Activated T-helper 1 cell treated with anti-CD3 and anti-CD28 coated beads, Interleukin-12 subunit alpha, Interleukin-12 subunit beta, Interleukin-2, Interleukin-4 antibody, amounts not matched to agents 30 ng/mL and 10 ng/mL and 1 ng/mL, durations not matched to agents 14 hours and 24 hours and 36 hours (primary cell): ENCODE measurements at regions not wholly inside any gene's neighbourhood (a gene's known extent, or its start where the extent isn't known, plus 50 kb on each side); places are given as distances from the start of the nearest gene placed in this dataset.
"Not testable (repeated sequence)": the region's sequence is repeated elsewhere in the genome, so short reads cannot be mapped to it uniquely, and the experiment has no call there.

Source experiments
- DNase-seq: peaks from one replicate; pipeline ENCODE4 v3.0.0; 2021; ENCODE audit warnings: low spot score
- H3K27ac Mint-ChIP-seq: one replicate; pipeline ENCODE4 v1.8.0; 2021; ENCODE audit warnings: mild to moderate bottlenecking, mixed read lengths
- H3K27me3 Mint-ChIP-seq: one replicate; pipeline ENCODE4 v1.8.0; 2022; ENCODE audit warnings: mild to moderate bottlenecking, moderate library complexity, mixed read lengths; ENCODE audit not compliant: insufficient read depth
- H3K36me3 Mint-ChIP-seq: one replicate; pipeline ENCODE4 v1.8.0; 2021; ENCODE audit warnings: low read depth, mixed read lengths
- H3K4me1 Mint-ChIP-seq: one replicate; pipeline ENCODE4 v1.8.0; 2021; ENCODE audit warnings: low read depth, mixed read lengths
- H3K4me3 Mint-ChIP-seq: one replicate; pipeline ENCODE4 v1.8.0; 2021; ENCODE audit warnings: mild to moderate bottlenecking, moderate library complexity, mixed read lengths
- H3K9me3 Mint-ChIP-seq: one replicate; pipeline ENCODE4 v1.8.0; 2021; ENCODE audit warnings: mixed read lengths
- intact Hi-C: fragments of 100-400 bp; cut with micrococcal nuclease; formaldehyde crosslinking; loops from one replicate; pipeline ENCODE4 v1.15.1; 2024

DNA sequence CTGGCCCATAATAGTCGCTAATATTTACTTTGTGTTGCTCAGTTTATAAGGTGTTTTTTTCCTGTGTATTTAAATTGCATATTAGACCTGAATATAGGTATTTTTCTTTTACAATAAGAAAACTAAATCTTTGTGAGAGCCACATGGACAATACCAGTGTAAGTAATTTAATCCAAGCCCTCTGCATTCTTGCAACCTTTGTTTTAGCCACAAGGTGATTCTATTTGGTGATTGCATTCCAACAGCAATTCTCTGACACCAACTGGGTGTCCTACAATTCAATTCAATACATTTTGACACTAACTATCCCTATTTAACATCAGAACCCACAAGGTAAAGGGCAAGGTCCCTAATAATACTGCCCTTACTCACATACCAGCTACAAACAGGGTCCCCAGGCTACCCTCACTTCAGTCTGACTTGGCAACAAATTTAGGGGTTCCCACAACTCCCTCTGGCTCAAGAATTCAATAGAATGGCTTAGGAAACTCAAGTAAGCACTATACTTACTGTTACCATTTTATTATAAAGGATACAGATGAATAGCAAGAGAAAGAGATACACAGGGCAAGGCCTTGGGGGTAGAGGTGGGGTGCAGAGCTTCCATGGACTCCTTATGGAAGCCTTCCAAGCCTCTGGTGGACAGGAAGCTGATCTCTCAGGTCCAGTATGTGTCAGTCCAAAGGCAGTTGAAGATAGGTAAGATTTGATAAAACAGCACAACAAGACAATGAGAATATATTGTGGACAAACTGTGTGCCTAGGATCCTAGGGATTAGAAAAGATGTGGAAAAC lies 169.3 kb downstream of the CD83 start:
- DNase-seq = no peak
- Mint-ChIP-seq H3K4me3 (no peak overlapping the region), H3K27me3 (peaks cover 2% of the 10 kb centered on the region), H3K9me3 (no peaks in the 10 kb centered on the region), H3K4me1 (peaks cover 10% of the 10 kb centered on the region), H3K36me3 (no peaks in the 10 kb centered on the region), H3K27ac (no peak overlapping the region)
- intact Hi-C loops = no loop called here

GRCh38 chr6:14287707-14288106 lies 170.1 kb downstream of the CD83 start:
- no peaks in the 10 kb centered on the region for H3K9me3 Mint-ChIP-seq
- no peak overlapping the region for H3K4me3 Mint-ChIP-seq
- H3K36me3 Mint-ChIP-seq = no peaks in the 10 kb centered on the region
- no peak for DNase-seq
- peaks cover 10% of the 10 kb centered on the region for H3K4me1 Mint-ChIP-seq
- H3K27me3 Mint-ChIP-seq = peaks cover 2% of the 10 kb centered on the region
- H3K27ac Mint-ChIP-seq = no peak overlapping the region
- intact Hi-C loops = no loop called here

- Mint-ChIP-seq H3K27ac (no peak overlapping the region), H3K36me3 (no peaks in the 10 kb centered on the region), H3K4me1 (peaks cover 10% of the 10 kb centered on the region), H3K27me3 (peaks cover 6% of the 10 kb centered on the region), H3K4me3 (no peak overlapping the region), H3K9me3 (no peaks in the 10 kb centered on the region)
- DNase-seq = no peak
- intact Hi-C loops = no loop called here
Observed at GRCh38 chr6:14288910-14289309, 171.3 kb downstream of the CD83 start.

DNA sequence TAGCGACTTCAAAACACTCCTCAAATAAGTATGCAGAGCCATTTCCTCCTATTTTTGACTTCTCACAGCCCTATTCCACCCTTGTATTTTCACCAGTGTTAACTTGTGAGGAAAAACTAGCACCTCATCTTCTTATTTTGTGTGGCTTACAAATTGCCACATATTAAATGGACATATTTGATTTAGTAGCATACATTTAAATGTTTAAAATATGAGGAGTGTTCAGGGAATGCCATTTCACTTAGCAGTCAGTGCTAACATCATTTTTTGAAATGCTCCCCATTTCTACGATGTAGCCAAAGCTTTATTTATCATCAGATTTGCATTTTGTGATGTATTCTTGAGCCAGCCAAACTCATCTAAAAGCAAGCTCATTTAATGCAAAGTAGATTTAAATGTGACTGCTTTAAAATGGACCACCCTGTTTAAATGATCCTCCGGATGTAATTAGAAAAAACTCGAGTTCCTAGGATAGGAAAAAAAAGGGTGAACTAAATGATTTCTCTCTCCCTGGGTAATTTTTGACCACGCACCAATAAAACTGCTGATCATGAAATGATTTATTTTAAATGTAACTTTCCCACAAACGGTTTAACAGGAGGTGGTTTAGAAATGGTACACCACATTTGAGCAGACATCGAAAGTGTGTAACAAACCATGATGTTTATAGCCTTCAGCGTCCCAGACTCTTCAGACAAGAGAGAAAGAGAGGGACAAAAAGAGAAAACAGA lies 172.6 kb downstream of the CD83 start:
- Mint-ChIP-seq H3K27ac (no peak overlapping the region), H3K9me3 (no peaks in the 10 kb centered on the region), H3K36me3 (no peaks in the 10 kb centered on the region), H3K27me3 (peaks cover 7% of the 10 kb centered on the region), H3K4me1 (peaks cover 10% of the 10 kb centered on the region), H3K4me3 (no peak overlapping the region)
- no peak for DNase-seq
- intact Hi-C loops = no loop called here

DNA sequence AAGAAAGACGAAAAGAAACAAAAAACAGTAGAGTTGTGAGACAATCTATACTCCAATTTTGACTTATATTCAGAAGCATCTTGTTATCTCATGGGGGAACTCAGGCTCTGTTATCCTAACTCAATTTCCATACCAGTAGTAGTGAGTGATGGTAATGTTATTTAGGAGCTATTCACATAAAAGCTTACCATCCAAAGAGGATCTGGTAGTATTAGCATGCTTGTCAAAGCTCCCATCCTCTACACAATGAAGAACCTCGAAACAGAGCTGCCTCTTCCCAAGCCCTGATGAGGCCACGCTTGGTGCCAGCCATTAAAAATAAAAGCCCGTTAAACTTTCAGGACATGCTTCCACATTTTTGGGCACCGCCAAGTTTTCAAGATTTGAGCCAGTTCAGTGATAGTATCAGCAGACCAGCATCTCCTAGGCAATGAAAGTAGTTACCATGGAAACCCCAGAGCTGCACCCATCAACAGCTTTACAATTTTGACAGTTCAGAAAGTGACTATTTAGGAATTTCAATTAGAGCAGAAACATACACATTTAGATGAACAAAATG lies 173.3 kb downstream of the CD83 start:
- DNase-seq = no peak
- Mint-ChIP-seq H3K9me3 (no peaks in the 10 kb centered on the region), H3K27ac (no peak overlapping the region), H3K4me3 (no peak overlapping the region), H3K4me1 (peaks cover 10% of the 10 kb centered on the region), H3K36me3 (no peaks in the 10 kb centered on the region), H3K27me3 (peaks cover 7% of the 10 kb centered on the region)
- intact Hi-C loops = no loop called here

DNA sequence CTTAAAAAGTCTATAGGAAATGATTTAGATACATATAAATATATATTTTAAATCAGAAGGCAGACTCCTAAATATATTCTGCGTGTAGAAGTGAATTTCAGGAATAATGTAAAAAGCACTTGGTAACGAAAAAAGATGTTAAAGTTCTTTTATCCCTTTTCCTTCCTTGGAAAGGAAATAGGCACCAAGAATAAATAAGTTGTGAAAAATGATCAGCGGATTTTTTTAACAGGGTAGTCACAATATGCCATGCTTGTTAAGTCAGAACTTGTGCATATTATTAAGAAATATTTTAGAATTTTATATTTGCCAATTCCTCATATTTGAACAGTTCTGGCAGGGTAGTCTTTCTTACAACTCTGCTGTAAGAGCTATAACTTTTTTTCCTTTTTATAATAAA lies 173.8 kb downstream of the CD83 start:
- peaks cover 7% of the 10 kb centered on the region for H3K27me3 Mint-ChIP-seq
- H3K4me1 Mint-ChIP-seq = peaks cover 10% of the 10 kb centered on the region
- no peak for DNase-seq
- no peaks in the 10 kb centered on the region for H3K36me3 Mint-ChIP-seq
- H3K9me3 Mint-ChIP-seq = no peaks in the 10 kb centered on the region
- H3K4me3 Mint-ChIP-seq = no peak overlapping the region
- intact Hi-C loops = no loop called here
- H3K27ac Mint-ChIP-seq = no peak overlapping the region

DNA sequence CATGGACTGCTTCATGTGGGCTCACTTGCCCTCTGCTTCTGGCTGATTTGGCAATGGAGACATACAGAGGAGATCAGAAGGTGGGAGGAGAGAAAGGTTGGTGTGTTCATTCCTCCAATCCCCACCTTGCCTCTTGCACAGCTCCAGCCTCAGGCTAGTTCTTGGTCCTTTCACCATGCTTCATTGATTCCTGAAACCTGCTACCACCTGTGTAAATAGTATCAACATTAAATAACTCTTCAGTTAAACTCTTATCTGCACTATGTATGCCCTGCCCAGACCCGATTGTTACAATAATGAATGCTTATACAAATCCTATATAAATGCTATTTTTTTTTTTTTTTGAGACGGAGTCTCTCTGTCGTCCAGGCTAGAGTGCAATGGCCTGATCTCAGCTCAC lies 174.5 kb downstream of the CD83 start:
- Mint-ChIP-seq H3K27ac (no peak overlapping the region), H3K36me3 (no peaks in the 10 kb centered on the region), H3K4me1 (peaks cover 10% of the 10 kb centered on the region), H3K4me3 (no peak overlapping the region), H3K27me3 (peaks cover 7% of the 10 kb centered on the region), H3K9me3 (no peaks in the 10 kb centered on the region)
- DNase-seq = no peak
- intact Hi-C loops = no loop called here

GRCh38 chr6:14294270-14294951 lies 176.8 kb downstream of the CD83 start:
- Mint-ChIP-seq H3K27ac (no peak overlapping the region), H3K4me3 (no peak overlapping the region), H3K4me1 (peaks cover 10% of the 10 kb centered on the region), H3K9me3 (no peaks in the 10 kb centered on the region), H3K36me3 (no peaks in the 10 kb centered on the region), H3K27me3 (peaks cover 7% of the 10 kb centered on the region)
- intact Hi-C loops = no loop called here
- DNase-seq = no peak

DNA sequence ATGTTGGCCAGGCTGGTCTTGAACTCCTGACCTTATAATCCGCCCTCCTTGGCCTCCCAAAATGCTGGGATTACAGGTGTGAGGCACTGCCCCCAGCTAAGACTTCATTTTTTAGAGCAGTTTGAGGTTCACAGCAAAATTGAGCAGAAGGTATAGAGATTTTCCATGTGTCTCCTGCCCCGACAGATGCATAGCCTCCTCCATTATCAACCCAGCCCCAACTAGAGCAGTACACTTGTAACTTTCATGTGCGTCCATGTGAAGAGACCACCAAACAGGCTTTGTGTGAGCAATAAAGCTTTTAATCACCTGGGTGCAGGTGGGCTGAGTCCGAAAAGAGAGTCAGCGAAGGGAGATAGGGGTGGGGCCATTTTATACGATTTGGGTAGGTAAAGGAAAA lies 179.1 kb downstream of the CD83 start:
- intact Hi-C loops, H3K27me3 Mint-ChIP-seq, DNase-seq, H3K4me3 Mint-ChIP-seq, H3K36me3 Mint-ChIP-seq, H3K4me1 Mint-ChIP-seq, H3K27ac Mint-ChIP-seq, H3K9me3 Mint-ChIP-seq: not testable (repeated sequence)

DNA sequence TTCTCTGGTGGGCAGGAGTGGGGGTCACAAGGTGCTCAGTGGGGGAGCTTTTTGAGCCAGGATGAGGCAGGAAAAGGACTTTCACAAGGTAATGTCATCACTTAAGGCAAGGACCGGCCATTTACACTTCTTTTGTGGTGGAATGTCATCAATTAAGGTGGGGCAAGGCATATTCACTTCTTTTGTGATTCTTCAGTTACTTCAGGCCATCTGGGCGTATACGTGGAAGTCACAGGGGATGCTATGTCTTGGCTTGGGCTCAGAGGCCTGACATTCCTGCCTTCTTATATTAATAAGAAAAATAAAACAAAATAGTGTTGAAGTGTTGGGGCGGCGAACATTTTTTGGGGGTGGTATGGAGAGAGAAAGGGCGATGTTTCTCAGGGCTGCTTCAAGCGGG lies 179.5 kb downstream of the CD83 start:
- DNase-seq, H3K4me1 Mint-ChIP-seq, H3K27ac Mint-ChIP-seq, intact Hi-C loops, H3K4me3 Mint-ChIP-seq, H3K27me3 Mint-ChIP-seq, H3K9me3 Mint-ChIP-seq, H3K36me3 Mint-ChIP-seq: not testable (repeated sequence)

GRCh38 chr6:14300189-14300588 lies 182.6 kb downstream of the CD83 start:
- H3K4me1 Mint-ChIP-seq, H3K27ac Mint-ChIP-seq, H3K36me3 Mint-ChIP-seq: not testable (repeated sequence)

GRCh38 chr6:14300721-14301120 lies 183.1 kb downstream of the CD83 start:
- H3K4me1 Mint-ChIP-seq, H3K27me3 Mint-ChIP-seq, DNase-seq, intact Hi-C loops, H3K27ac Mint-ChIP-seq, H3K36me3 Mint-ChIP-seq, H3K9me3 Mint-ChIP-seq, H3K4me3 Mint-ChIP-seq: not testable (repeated sequence)

More at GRCh38 chr6:14300189-14300588, 182.6 kb downstream of the CD83 start:
- H3K9me3 Mint-ChIP-seq, DNase-seq, intact Hi-C loops, H3K27me3 Mint-ChIP-seq, H3K4me3 Mint-ChIP-seq: not testable (repeated sequence)

- DNase-seq, H3K27ac Mint-ChIP-seq, H3K27me3 Mint-ChIP-seq, H3K4me3 Mint-ChIP-seq, H3K9me3 Mint-ChIP-seq, intact Hi-C loops, H3K36me3 Mint-ChIP-seq, H3K4me1 Mint-ChIP-seq: not testable (repeated sequence)
Observed at GRCh38 chr6:14301477-14301876, 183.9 kb downstream of the CD83 start.
